GM23338 (cell line): ENCODE measurements at regions not wholly inside any gene's neighbourhood (a gene's known extent, or its start where the extent isn't known, plus 50 kb on each side); places are given as distances from the start of the nearest gene placed in this dataset.

Experiments
- CREB1 ChIP-seq: fragments of 250-450 bp; sonication (Bioruptor Pico); IDR thresholded peaks from 2 replicates; pipeline ENCODE4 v1.5.0; 2020; ENCODE audit warnings: low read depth, mild to moderate bottlenecking, moderate library complexity
- EZH2 ChIP-seq: fragments of 200-600 bp; sonication (generic); IDR thresholded peaks from one replicate; pipeline ENCODE4 v1.8.0; 2017; ENCODE audit warnings: antibody characterized with exemption, mild to moderate bottlenecking, low read depth; ENCODE audit not compliant: unreplicated experiment
- ZNF114 ChIP-seq: fragments of 250-450 bp; sonication (Bioruptor Pico); IDR thresholded peaks from 2 replicates; pipeline ENCODE4 v1.5.0; 2020; ENCODE audit warnings: mild to moderate bottlenecking, moderate library complexity
- ZNF331 ChIP-seq: fragments of 250-450 bp; sonication (Bioruptor Pico); IDR thresholded peaks from 2 replicates; pipeline ENCODE4 v1.5.0; 2020; ENCODE audit warnings: low read depth, mild to moderate bottlenecking, moderate library complexity
- TF ChIP-seq, protein P1 (sequence below), 2 experiments: fragments of 200-600 bp in 1 of 2; sonication (generic) in 1 of 2; conservative IDR thresholded peaks; 2 replicates each; pipeline versions ENCODE4 v1.5.1 to v1.6.1; 2016 to 2017; ENCODE audit warnings: antibody characterized with exemption in 2 of 2, low read depth in 2 of 2, mild to moderate bottlenecking in 2 of 2, moderate library complexity in 1 of 2
- TF ChIP-seq, protein P2 (sequence below): IDR thresholded peaks from one replicate; pipeline ENCODE4 v1.6.1; 2018; ENCODE audit warnings: antibody characterized with exemption; ENCODE audit not compliant: unreplicated experiment

DNA sequence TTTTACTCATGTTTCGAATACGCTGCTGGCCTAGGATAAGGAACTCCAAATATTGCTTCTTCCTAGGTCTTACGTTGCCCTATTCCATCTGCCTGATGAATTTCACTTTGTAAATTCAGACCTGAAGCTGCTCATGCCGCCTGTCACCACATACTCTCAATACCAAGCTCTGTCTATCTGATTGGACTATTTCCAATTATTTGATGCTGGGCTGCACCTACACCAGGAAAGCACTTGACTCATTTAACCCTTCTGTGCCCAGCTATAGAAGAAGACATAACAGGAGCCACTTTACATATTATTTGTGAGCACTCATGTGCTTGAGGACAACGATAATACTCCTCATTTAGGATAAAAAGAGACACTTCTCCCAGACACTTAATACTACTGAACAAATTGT is 1293.9 kb upstream of the LRRTM1 start:
- TF ChIP-seq, protein P1, sequence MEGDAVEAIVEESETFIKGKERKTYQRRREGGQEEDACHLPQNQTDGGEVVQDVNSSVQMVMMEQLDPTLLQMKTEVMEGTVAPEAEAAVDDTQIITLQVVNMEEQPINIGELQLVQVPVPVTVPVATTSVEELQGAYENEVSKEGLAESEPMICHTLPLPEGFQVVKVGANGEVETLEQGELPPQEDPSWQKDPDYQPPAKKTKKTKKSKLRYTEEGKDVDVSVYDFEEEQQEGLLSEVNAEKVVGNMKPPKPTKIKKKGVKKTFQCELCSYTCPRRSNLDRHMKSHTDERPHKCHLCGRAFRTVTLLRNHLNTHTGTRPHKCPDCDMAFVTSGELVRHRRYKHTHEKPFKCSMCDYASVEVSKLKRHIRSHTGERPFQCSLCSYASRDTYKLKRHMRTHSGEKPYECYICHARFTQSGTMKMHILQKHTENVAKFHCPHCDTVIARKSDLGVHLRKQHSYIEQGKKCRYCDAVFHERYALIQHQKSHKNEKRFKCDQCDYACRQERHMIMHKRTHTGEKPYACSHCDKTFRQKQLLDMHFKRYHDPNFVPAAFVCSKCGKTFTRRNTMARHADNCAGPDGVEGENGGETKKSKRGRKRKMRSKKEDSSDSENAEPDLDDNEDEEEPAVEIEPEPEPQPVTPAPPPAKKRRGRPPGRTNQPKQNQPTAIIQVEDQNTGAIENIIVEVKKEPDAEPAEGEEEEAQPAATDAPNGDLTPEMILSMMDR (conservative IDR thresholded peaks at IDR 0.05; ENCODE audit: low read depth in 2 of 2) = no peak
- TF ChIP-seq EZH2 = no peak
- TF ChIP-seq ZNF114 (CRISPR knock-in tag) = no peak
- TF ChIP-seq ZNF331 (CRISPR knock-in tag) = no peak
- TF ChIP-seq, protein P2, sequence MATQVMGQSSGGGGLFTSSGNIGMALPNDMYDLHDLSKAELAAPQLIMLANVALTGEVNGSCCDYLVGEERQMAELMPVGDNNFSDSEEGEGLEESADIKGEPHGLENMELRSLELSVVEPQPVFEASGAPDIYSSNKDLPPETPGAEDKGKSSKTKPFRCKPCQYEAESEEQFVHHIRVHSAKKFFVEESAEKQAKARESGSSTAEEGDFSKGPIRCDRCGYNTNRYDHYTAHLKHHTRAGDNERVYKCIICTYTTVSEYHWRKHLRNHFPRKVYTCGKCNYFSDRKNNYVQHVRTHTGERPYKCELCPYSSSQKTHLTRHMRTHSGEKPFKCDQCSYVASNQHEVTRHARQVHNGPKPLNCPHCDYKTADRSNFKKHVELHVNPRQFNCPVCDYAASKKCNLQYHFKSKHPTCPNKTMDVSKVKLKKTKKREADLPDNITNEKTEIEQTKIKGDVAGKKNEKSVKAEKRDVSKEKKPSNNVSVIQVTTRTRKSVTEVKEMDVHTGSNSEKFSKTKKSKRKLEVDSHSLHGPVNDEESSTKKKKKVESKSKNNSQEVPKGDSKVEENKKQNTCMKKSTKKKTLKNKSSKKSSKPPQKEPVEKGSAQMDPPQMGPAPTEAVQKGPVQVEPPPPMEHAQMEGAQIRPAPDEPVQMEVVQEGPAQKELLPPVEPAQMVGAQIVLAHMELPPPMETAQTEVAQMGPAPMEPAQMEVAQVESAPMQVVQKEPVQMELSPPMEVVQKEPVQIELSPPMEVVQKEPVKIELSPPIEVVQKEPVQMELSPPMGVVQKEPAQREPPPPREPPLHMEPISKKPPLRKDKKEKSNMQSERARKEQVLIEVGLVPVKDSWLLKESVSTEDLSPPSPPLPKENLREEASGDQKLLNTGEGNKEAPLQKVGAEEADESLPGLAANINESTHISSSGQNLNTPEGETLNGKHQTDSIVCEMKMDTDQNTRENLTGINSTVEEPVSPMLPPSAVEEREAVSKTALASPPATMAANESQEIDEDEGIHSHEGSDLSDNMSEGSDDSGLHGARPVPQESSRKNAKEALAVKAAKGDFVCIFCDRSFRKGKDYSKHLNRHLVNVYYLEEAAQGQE = no peak
- TF ChIP-seq CREB1 = no peak
